VCaP (cell line): ENCODE measurements at regions not wholly inside any gene's neighbourhood (a gene's known extent, or its start where the extent isn't known, plus 50 kb on each side); places are given as distances from the start of the nearest gene placed in this dataset.

Source experiments
- H3K27ac ChIP-seq: fragments of 450-650 bp; 2 replicates; pipeline ENCODE4 v1.5.1; 2017
- CTCF ChIP-seq: fragments of 450-650 bp; conservative IDR thresholded peaks from 2 replicates; pipeline ENCODE4 v1.5.1; 2017; ENCODE audit warnings: mild to moderate bottlenecking, moderate library complexity

- no peak overlapping the region for H3K27ac ChIP-seq
- TF ChIP-seq CTCF, result no peak
These were observed 196.6 kb upstream of the SOX11 start for GRCh38 chr2:5495586-5495985.

GRCh38 chr2:5497874-5498273 lies 194.3 kb upstream of the SOX11 start:
- no peak for TF ChIP-seq CTCF

GRCh38 chr2:5501807-5502206 lies 190.4 kb upstream of the SOX11 start:
- TF ChIP-seq CTCF, result no peak
- H3K27ac ChIP-seq, result no peak overlapping the region

More at GRCh38 chr2:5497874-5498273, 194.3 kb upstream of the SOX11 start:
- no peak overlapping the region for H3K27ac ChIP-seq

GRCh38 chr2:5502385-5502784 lies 189.8 kb upstream of the SOX11 start:
- no peak for TF ChIP-seq CTCF
- H3K27ac ChIP-seq, result no peak overlapping the region

GRCh38 chr2:5504756-5505155 lies 187.4 kb upstream of the SOX11 start:
- no peak for TF ChIP-seq CTCF

GRCh38 chr2:5507367-5507766 lies 184.8 kb upstream of the SOX11 start:
- no peak for TF ChIP-seq CTCF
- H3K27ac ChIP-seq, result no peak overlapping the region

More at GRCh38 chr2:5504756-5505155, 187.4 kb upstream of the SOX11 start:
- no peak overlapping the region for H3K27ac ChIP-seq

- H3K27ac ChIP-seq, result no peak overlapping the region
- no peak for TF ChIP-seq CTCF
These were observed 182.8 kb upstream of the SOX11 start for GRCh38 chr2:5509362-5509761.

- H3K27ac ChIP-seq, result no peak overlapping the region
- TF ChIP-seq CTCF, result no peak
These were observed 182.1 kb upstream of the SOX11 start for GRCh38 chr2:5510082-5510481.
